GM12801 (cell line): ENCODE measurements at regions not wholly inside any gene's neighbourhood (a gene's known extent, or its start where the extent isn't known, plus 50 kb on each side); places are given as distances from the start of the nearest gene placed in this dataset.

Source experiments
- CTCF ChIP-seq: IDR thresholded peaks from one replicate; pipeline ENCODE4 v1.5.1; 2011; ENCODE audit warnings: control low read depth; ENCODE audit not compliant: insufficient read length; ENCODE audit errors: extremely low read depth

- no peak for TF ChIP-seq CTCF
Observed at GRCh38 chr1:208641579-208642280, 397.5 kb upstream of the PLXNA2 start.

- no peak for TF ChIP-seq CTCF
Observed at GRCh38 chr1:208643005-208643597, 398.9 kb upstream of the PLXNA2 start.

- no peak for TF ChIP-seq CTCF
Observed at GRCh38 chr1:208644401-208645160, 400.4 kb upstream of the PLXNA2 start.

GRCh38 chr1:208646431-208646830 is 402.2 kb upstream of the PLXNA2 start:
- TF ChIP-seq CTCF, result no peak

- no peak for TF ChIP-seq CTCF
Observed at GRCh38 chr1:208648146-208648545, 404.0 kb upstream of the PLXNA2 start.

- TF ChIP-seq CTCF, result no peak
Observed at GRCh38 chr1:208652296-208653160, 408.3 kb upstream of the PLXNA2 start.

GRCh38 chr1:208653426-208653825 is 409.2 kb upstream of the PLXNA2 start:
- no peak for TF ChIP-seq CTCF
